ENCODE measurements at regions not wholly inside any gene's neighbourhood (a gene's known extent, or its start where the extent isn't known, plus 50 kb on each side); places are given as distances from the start of the nearest gene placed in this dataset.

- no peaks in the 10 kb centered on the region for H4K20me1 ChIP-seq (ENCODE audit: low read length)
- no peak overlapping the region for H3K9ac ChIP-seq (ENCODE audit: low read length)
- H2AFZ ChIP-seq (ENCODE audit: low read length) = no peak overlapping the region
- no peaks in the 10 kb centered on the region for H3K9me2 ChIP-seq (replicated peaks; ENCODE audit: low read length)
- no peaks in the 10 kb centered on the region for H3K4me1 ChIP-seq (ENCODE audit: insufficient read depth, low read length)
- CTCF ChIA-PET = no interaction called here
- peaks cover 32% of the 10 kb centered on the region for H3K9me3 ChIP-seq (ENCODE audit: low read length)
- BruUV-seq (replicated peaks) = no TSS peak
- H3K27ac ChIP-seq (ENCODE audit: low read length) = no peak overlapping the region
- POLR2A ChIA-PET (ENCODE audit: unreplicated experiment) = no interaction called here
- H3F3A ChIP-seq (ENCODE audit: low read length, unreplicated experiment) = no peaks in the 10 kb centered on the region
- no peak overlapping the region for H3K4me2 ChIP-seq (ENCODE audit: low read length)
- no peaks in the 10 kb centered on the region for H3K36me3 ChIP-seq (ENCODE audit: low read depth, low read length)
- H3K27me3 ChIP-seq (ENCODE audit: low read length) = no peaks in the 10 kb centered on the region
- no peak overlapping the region for H3K4me3 ChIP-seq (ENCODE audit: low read length)
- TF ChIP-seq EZH2 (IDR thresholded peaks at IDR 0.05; ENCODE audit: low read length, unreplicated experiment) = no peak
- TF ChIP-seq EZH2phosphoT487 (IDR thresholded peaks at IDR 0.05; ENCODE audit: borderline replicate concordance, low read length) = no peak
- no peak for TF ChIP-seq CTCF (conservative IDR thresholded peaks at IDR 0.05; ENCODE audit: low read depth, low read length)
- H3K79me2 ChIP-seq (ENCODE audit: low read length) = no peaks in the 10 kb centered on the region
- DNase-seq = no peak
- intact Hi-C loops (cut with micrococcal nuclease) = no loop called here
- ATAC-seq = no peak
Observed at GRCh38 chr3:1037631-1038030, 55.2 kb upstream of the CNTN6 start.
